CD14-positive monocyte (primary cell): ENCODE measurements at regions not wholly inside any gene's neighbourhood (a gene's known extent, or its start where the extent isn't known, plus 50 kb on each side); places are given as distances from the start of the nearest gene placed in this dataset.

ENCODE experiments used
- DNase-seq, 3 donors: peaks; one replicate each; pipeline ENCODE4 v3.0.0-alpha.2; 2011 to 2022
- H2AFZ ChIP-seq: 2 replicates; pipeline ENCODE4 v1.6.0; 2012; ENCODE audit warnings: mild to moderate bottlenecking, low read depth, low read length, inconsistent platforms; ENCODE audit not compliant: insufficient read depth, poor library complexity, severe bottlenecking
- H3K27ac ChIP-seq, 2 donors: 1 replicate in 1 of 2; 2 replicates in 1 of 2; pipeline ENCODE4 v1.5.1; 2012 to 2013; ENCODE audit warnings: low read length in 2 of 2, control low read depth in 1 of 2, inconsistent platforms in 1 of 2, low read depth in 1 of 2, mild to moderate bottlenecking in 1 of 2
- H3K27me3 ChIP-seq, 2 donors: one replicate each; pipeline versions ENCODE4 v1.6.0 to v1.6.1; 2011 to 2013; ENCODE audit warnings: low read length in 2 of 2; ENCODE audit not compliant: control insufficient read depth in 2 of 2, insufficient read depth in 2 of 2
- H3K36me3 ChIP-seq, 2 donors: replicated peaks in 1 of 2; 1 replicate in 1 of 2; 2 replicates in 1 of 2; pipeline versions ENCODE4 v1.5.1 to v1.6.1; 2012 to 2013; ENCODE audit warnings: low read length in 2 of 2, control low read depth in 1 of 2, inconsistent platforms in 1 of 2, mild to moderate bottlenecking in 1 of 2; ENCODE audit not compliant: insufficient read depth in 2 of 2, control insufficient read depth in 1 of 2
- H3K4me1 ChIP-seq, 2 donors: 1 replicate in 1 of 2; 2 replicates in 1 of 2; pipeline versions ENCODE4 v1.5.1 to v1.6.1; 2012 to 2013; ENCODE audit warnings: low read length in 2 of 2, control low read depth in 1 of 2, inconsistent platforms in 1 of 2, mild to moderate bottlenecking in 1 of 2, moderate library complexity in 1 of 2; ENCODE audit not compliant: insufficient read depth in 2 of 2, control insufficient read depth in 1 of 2
- H3K4me2 ChIP-seq: replicated peaks from 2 replicates; pipeline ENCODE3; 2012; ENCODE audit warnings: low read length, moderate library complexity, mild to moderate bottlenecking; ENCODE audit not compliant: poor library complexity, severe bottlenecking; ENCODE audit errors: extremely low read depth
- H3K4me3 ChIP-seq, 3 experiments: fragments of 200-600 bp in 1 of 3; sonication (generic) in 1 of 3; replicated peaks in 1 of 3; 1 replicate in 2 of 3; 2 replicates in 1 of 3; pipeline ENCODE4 v1.5.1; 2011 to 2013; ENCODE audit warnings: low read length in 3 of 3, mild to moderate bottlenecking in 3 of 3, control low read depth in 2 of 3, low read depth in 2 of 3, inconsistent platforms in 1 of 3, moderate library complexity in 1 of 3
- H3K79me2 ChIP-seq: 2 replicates; pipeline ENCODE4 v1.6.0; 2012; ENCODE audit warnings: mild to moderate bottlenecking, control low read depth, inconsistent platforms, low read length, moderate library complexity; ENCODE audit not compliant: insufficient read depth
- H3K9ac ChIP-seq: 2 replicates; pipeline ENCODE4 v1.6.0; 2017; ENCODE audit warnings: low read length, mild to moderate bottlenecking; ENCODE audit not compliant: insufficient read depth, poor library complexity, severe bottlenecking
- H3K9me3 ChIP-seq, 2 donors: replicated peaks in 1 of 2; 1 replicate in 1 of 2; 2 replicates in 1 of 2; pipeline versions ENCODE4 v1.5.1 to v1.6.1; 2012 to 2013; ENCODE audit warnings: low read length in 2 of 2, control low read depth in 1 of 2; ENCODE audit not compliant: control insufficient read depth in 1 of 2, insufficient read depth in 1 of 2
- H4K20me1 ChIP-seq: 2 replicates; pipeline ENCODE4 v1.6.0; 2012; ENCODE audit warnings: mild to moderate bottlenecking, low read length, control low read depth, moderate library complexity; ENCODE audit not compliant: insufficient read depth
- H3K27ac Mint-ChIP-seq, 7 donors: one replicate each; pipeline ENCODE4 v1.8.0; 2020; ENCODE audit warnings: mild to moderate bottlenecking in 7 of 7, mixed read lengths in 7 of 7, moderate library complexity in 6 of 7, inconsistent platforms in 2 of 7
- H3K27me3 Mint-ChIP-seq, 3 donors: one replicate each; pipeline ENCODE4 v1.8.0; 2021 to 2022; ENCODE audit warnings: low read depth in 3 of 3, mild to moderate bottlenecking in 3 of 3, mixed read lengths in 3 of 3, moderate library complexity in 3 of 3, inconsistent platforms in 1 of 3
- H3K36me3 Mint-ChIP-seq, 2 donors: one replicate each; pipeline ENCODE4 v1.8.0; 2020; ENCODE audit warnings: mixed read lengths in 2 of 2, inconsistent platforms in 1 of 2, mild to moderate bottlenecking in 1 of 2
- H3K4me1 Mint-ChIP-seq: one replicate; pipeline ENCODE4 v1.8.0; 2020; ENCODE audit warnings: mild to moderate bottlenecking, mixed read lengths
- H3K4me3 Mint-ChIP-seq, 2 donors: one replicate each; pipeline ENCODE4 v1.8.0; 2020; ENCODE audit warnings: mild to moderate bottlenecking in 2 of 2, mixed read lengths in 2 of 2, moderate library complexity in 1 of 2
- H3K9me3 Mint-ChIP-seq, 7 donors: one replicate each; pipeline ENCODE4 v1.8.0; 2020 to 2022; ENCODE audit warnings: mixed read lengths in 7 of 7, mild to moderate bottlenecking in 6 of 7, moderate library complexity in 6 of 7, inconsistent platforms in 2 of 7
- CTCF ChIP-seq: fragments of 200-600 bp; IDR thresholded peaks from one replicate; pipeline ENCODE4 v1.8.0; 2022; ENCODE audit warnings: antibody characterized with exemption, mild to moderate bottlenecking
- WGBS: methylation state at CpG from one replicate; pipeline ENCODE4 v1.1.5; 2013; ENCODE audit warnings: missing lambda C conversion rate; ENCODE audit not compliant: insufficient coverage; 5-methylcytosine and 5-hydroxymethylcytosine counted together
- intact Hi-C, 2 donors: fragments of 100-400 bp; cut with micrococcal nuclease; formaldehyde crosslinking; loops; one replicate each; pipeline versions ENCODE4 v1.15.0 to v1.15.1; 2023

- no peak overlapping the region for H3K4me3 Mint-ChIP-seq
Observed at GRCh38 chr3:65168547-65168946, 480.7 kb upstream of the ADAMTS9 start.

GRCh38 chr3:65166531-65166930, 478.7 kb upstream of the ADAMTS9 start:
- Mint-ChIP-seq H3K27ac (no peak overlapping the region), H3K4me3 (no peak overlapping the region), H3K27me3 (peaks cover 0 to 2% (median 0%) of the 10 kb centered on the region in 3 donors), H3K9me3 (peaks cover 0 to 6% (median 0%) of the 10 kb centered on the region in 7 donors), H3K4me1 (no peaks in the 10 kb centered on the region), H3K36me3 (no peaks in the 10 kb centered on the region)
- Histone ChIP-seq H3K36me3 (no peaks in the 10 kb centered on the region), H3K9ac (no peak overlapping the region), H3K4me3 (no peak overlapping the region), H2AFZ (no peak overlapping the region), H3K79me2 (no peaks in the 10 kb centered on the region), H3K9me3 (no peaks in the 10 kb centered on the region), H3K4me1 (no peaks in the 10 kb centered on the region), H3K4me2 (no peak overlapping the region), H4K20me1 (no peaks in the 10 kb centered on the region), H3K27me3 (no peaks in the 10 kb centered on the region), H3K27ac (no peak overlapping the region)
- no peak for DNase-seq
- intact Hi-C loops, result no loop called here
- no peak for TF ChIP-seq CTCF

More at GRCh38 chr3:65168547-65168946, 480.7 kb upstream of the ADAMTS9 start:
- H3K4me3 ChIP-seq, result no peak overlapping the region
- H2AFZ ChIP-seq, result no peak overlapping the region
- no peak overlapping the region for H3K27ac Mint-ChIP-seq
- intact Hi-C loops, result no loop called here
- no peaks in the 10 kb centered on the region for H4K20me1 ChIP-seq
- H3K9me3 Mint-ChIP-seq, result peaks cover 0 to 3% (median 0%) of the 10 kb centered on the region in 7 donors
- 71% methylated on average over 1 of the region's 4 CpGs for WGBS
- no peaks in the 10 kb centered on the region for H3K4me1 ChIP-seq
- H3K27me3 ChIP-seq, result no peaks in the 10 kb centered on the region
- H3K27me3 Mint-ChIP-seq, result peaks cover 0 to 3% (median 0%) of the 10 kb centered on the region in 3 donors
- H3K79me2 ChIP-seq, result no peaks in the 10 kb centered on the region
- H3K9me3 ChIP-seq, result no peaks in the 10 kb centered on the region
- TF ChIP-seq CTCF, result no peak
- H3K4me2 ChIP-seq, result no peak overlapping the region
- no peak overlapping the region for H3K9ac ChIP-seq
- DNase-seq, result no peak
- no peaks in the 10 kb centered on the region for H3K4me1 Mint-ChIP-seq
- no peaks in the 10 kb centered on the region for H3K36me3 Mint-ChIP-seq
- H3K27ac ChIP-seq, result no peak overlapping the region
- no peaks in the 10 kb centered on the region for H3K36me3 ChIP-seq
